Osteoblast (primary cell): ENCODE measurements at regions not wholly inside any gene's neighbourhood (a gene's known extent, or its start where the extent isn't known, plus 50 kb on each side); places are given as distances from the start of the nearest gene placed in this dataset.

ENCODE experiments used
- DNase-seq: peaks from one replicate; pipeline ENCODE4 v3.0.0; 2011; ENCODE audit warnings: low spot score, mixed read lengths; ENCODE audit not compliant: insufficient read length; ENCODE audit errors: missing footprints
- H2AFZ ChIP-seq: 2 replicates; pipeline ENCODE4 v1.6.0; 2011; ENCODE audit warnings: mild to moderate bottlenecking, low read length
- H3K27ac ChIP-seq: 2 replicates; pipeline ENCODE4 v1.5.1; 2011; ENCODE audit warnings: mild to moderate bottlenecking, low read depth, low read length, moderate library complexity
- H3K27me3 ChIP-seq: 2 replicates; pipeline ENCODE4 v1.6.0; 2012; ENCODE audit warnings: mild to moderate bottlenecking, control low read depth, inconsistent platforms, low read length, moderate library complexity; ENCODE audit not compliant: insufficient read depth
- H3K36me3 ChIP-seq: 2 replicates; pipeline ENCODE4 v1.5.1; 2011; ENCODE audit warnings: mild to moderate bottlenecking, low read length, control low read depth, moderate library complexity; ENCODE audit not compliant: insufficient read depth
- H3K4me1 ChIP-seq: 2 replicates; pipeline ENCODE4 v1.5.1; 2011; ENCODE audit warnings: mild to moderate bottlenecking, low read length, control low read depth, moderate library complexity; ENCODE audit not compliant: insufficient read depth
- H3K4me2 ChIP-seq: 2 replicates; pipeline ENCODE4 v1.6.0; 2011; ENCODE audit warnings: mild to moderate bottlenecking, low read length; ENCODE audit not compliant: insufficient read depth
- H3K4me3 ChIP-seq: fragments of 200-600 bp; sonication (generic); 3 replicates; pipeline ENCODE4 v1.5.1; 2012; ENCODE audit warnings: mild to moderate bottlenecking, low read length, inconsistent platforms; ENCODE audit not compliant: insufficient read depth
- H3K79me2 ChIP-seq: 2 replicates; pipeline ENCODE4 v1.6.0; 2012; ENCODE audit warnings: mild to moderate bottlenecking, low read length, control low read depth, inconsistent platforms; ENCODE audit not compliant: insufficient read depth
- H3K9me3 ChIP-seq: 2 replicates; pipeline ENCODE4 v1.5.1; 2011; ENCODE audit warnings: low read depth, low read length, control low read depth
- H4K20me1 ChIP-seq: 2 replicates; pipeline ENCODE4 v1.6.0; 2012; ENCODE audit warnings: mild to moderate bottlenecking, low read length, control low read depth; ENCODE audit not compliant: insufficient read depth
- TF ChIP-seq, protein P1 (sequence below): IDR thresholded peaks from 2 replicates; pipeline ENCODE4 v1.5.1; 2011; ENCODE audit warnings: mild to moderate bottlenecking, low read depth, low read length, moderate library complexity; ENCODE audit errors: extremely low read depth

DNA sequence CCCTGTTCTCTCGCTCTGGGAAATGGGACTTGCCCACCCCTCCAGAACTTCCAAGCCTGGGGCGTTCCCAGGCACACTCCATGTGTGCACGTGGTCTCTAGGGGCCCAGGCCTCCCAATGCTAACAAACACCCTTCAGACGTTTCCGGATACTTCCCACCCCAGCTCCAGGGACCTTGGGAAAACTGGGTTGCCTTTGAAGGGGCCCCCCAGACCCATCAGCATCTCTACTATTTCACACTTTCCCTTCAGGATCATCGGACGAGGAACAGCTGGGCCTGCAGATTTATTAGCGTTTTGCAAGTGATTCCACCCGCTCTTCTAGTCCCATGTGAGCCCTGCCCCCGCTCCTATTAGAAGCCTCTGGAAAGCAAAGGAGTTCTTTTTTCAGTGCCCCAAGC is 63.2 kb downstream of the MAGEF1 start:
- Histone ChIP-seq H4K20me1 (no peaks in the 10 kb centered on the region), H3K4me2 (no peak overlapping the region), H3K36me3 (no peaks in the 10 kb centered on the region), H3K27me3 (no peaks in the 10 kb centered on the region), H2AFZ (no peak overlapping the region), H3K79me2 (no peaks in the 10 kb centered on the region), H3K9me3 (no peaks in the 10 kb centered on the region), H3K4me1 (no peaks in the 10 kb centered on the region), H3K4me3 (no peak overlapping the region), H3K27ac (no peak overlapping the region)
- TF ChIP-seq, protein P1, sequence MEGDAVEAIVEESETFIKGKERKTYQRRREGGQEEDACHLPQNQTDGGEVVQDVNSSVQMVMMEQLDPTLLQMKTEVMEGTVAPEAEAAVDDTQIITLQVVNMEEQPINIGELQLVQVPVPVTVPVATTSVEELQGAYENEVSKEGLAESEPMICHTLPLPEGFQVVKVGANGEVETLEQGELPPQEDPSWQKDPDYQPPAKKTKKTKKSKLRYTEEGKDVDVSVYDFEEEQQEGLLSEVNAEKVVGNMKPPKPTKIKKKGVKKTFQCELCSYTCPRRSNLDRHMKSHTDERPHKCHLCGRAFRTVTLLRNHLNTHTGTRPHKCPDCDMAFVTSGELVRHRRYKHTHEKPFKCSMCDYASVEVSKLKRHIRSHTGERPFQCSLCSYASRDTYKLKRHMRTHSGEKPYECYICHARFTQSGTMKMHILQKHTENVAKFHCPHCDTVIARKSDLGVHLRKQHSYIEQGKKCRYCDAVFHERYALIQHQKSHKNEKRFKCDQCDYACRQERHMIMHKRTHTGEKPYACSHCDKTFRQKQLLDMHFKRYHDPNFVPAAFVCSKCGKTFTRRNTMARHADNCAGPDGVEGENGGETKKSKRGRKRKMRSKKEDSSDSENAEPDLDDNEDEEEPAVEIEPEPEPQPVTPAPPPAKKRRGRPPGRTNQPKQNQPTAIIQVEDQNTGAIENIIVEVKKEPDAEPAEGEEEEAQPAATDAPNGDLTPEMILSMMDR: no peak
- DNase-seq: no peak

DNA sequence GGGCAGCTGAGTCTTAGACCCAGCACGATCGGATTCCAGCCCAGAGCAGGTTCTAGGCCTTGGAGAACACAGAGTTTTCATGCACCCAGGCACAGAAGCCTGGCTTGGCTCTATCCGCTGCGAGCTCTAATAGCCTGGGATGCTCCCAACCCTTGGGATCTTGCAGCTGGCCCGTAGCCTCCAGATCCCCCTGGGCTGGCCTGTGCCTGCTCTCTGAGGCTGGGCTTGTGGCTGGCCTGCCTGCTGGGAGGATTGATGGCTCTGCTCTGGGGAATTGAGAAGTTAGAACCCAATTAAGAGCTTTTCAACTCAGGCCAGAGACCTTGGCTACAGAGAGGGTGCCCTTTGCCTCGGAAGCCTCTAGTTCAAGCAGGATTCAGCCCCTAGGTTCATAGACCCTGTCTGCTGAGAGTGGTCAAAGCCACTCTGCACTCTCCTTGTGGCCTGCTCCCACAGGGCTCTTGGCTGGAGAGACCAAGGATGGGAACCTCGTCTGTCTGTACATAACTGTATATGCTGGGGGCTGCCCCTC is 64.4 kb downstream of the MAGEF1 start:
- Histone ChIP-seq H3K4me2 (no peak overlapping the region), H3K27ac (no peak overlapping the region)

DNA sequence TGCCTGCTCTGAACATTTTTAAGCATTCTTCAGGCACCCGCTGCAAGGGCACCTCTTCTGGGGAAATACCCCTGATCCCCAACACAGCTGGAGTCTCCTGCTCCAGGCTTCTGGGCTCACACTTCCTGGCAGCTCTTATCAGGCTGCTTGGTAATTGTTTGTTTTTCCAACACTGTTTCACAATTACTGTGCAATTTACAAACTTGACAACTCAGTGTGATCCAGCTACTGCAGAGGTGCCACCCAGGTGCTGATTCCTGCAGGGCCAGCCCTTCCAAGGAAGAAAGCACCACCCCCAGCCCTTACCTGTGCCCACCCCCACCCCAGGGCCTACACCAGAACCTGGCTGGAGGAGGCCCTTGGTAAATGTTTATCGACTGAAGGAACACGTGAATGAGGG is 66.5 kb downstream of the MAGEF1 start:
- no peaks in the 10 kb centered on the region for H3K9me3 ChIP-seq
- no peak for DNase-seq
- TF ChIP-seq, protein P1: no peak
- H3K4me2 ChIP-seq: no peak overlapping the region
- H4K20me1 ChIP-seq: no peaks in the 10 kb centered on the region
- no peak overlapping the region for H3K4me3 ChIP-seq
- no peaks in the 10 kb centered on the region for H3K79me2 ChIP-seq
- H3K27ac ChIP-seq: no peak overlapping the region
- no peaks in the 10 kb centered on the region for H3K36me3 ChIP-seq
- H3K4me1 ChIP-seq: no peaks in the 10 kb centered on the region
- H2AFZ ChIP-seq: no peak overlapping the region
- no peaks in the 10 kb centered on the region for H3K27me3 ChIP-seq

More for the DNA sequence above, 64.4 kb downstream of the MAGEF1 start:
- no peaks in the 10 kb centered on the region for H3K4me1 ChIP-seq
- TF ChIP-seq, protein P1: no peak
- no peaks in the 10 kb centered on the region for H3K79me2 ChIP-seq
- H4K20me1 ChIP-seq: no peaks in the 10 kb centered on the region
- DNase-seq: peak; percentile 54
- H3K4me3 ChIP-seq: no peak overlapping the region
- H3K36me3 ChIP-seq: no peaks in the 10 kb centered on the region
- no peaks in the 10 kb centered on the region for H3K9me3 ChIP-seq
- H3K27me3 ChIP-seq: no peaks in the 10 kb centered on the region
- H2AFZ ChIP-seq: no peak overlapping the region

DNA sequence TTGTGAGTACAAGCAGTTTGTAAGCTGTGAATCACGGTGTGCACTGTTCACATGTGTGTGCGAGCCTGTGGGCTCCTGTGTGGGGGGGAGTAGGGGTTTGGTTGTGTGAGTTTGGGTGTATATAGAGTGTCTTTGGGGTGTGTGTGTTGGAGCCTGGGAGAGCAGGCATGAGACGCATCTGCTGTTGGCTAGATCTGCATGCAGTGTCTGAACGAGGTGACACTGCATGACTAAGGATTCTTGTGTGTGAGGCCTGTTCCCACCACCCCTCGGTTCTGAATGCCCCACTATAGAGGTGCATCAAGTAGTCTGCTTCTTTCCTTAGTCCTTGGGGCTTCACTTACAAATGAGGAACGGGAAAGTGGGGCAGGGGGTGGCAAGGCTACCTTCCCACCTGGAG is 68.4 kb downstream of the MAGEF1 start:
- Histone ChIP-seq H3K79me2 (no peaks in the 10 kb centered on the region), H3K4me3 (no peak overlapping the region), H3K9me3 (no peaks in the 10 kb centered on the region), H2AFZ (no peak overlapping the region), H3K27me3 (peaks cover 3% of the 10 kb centered on the region), H3K4me1 (no peaks in the 10 kb centered on the region), H4K20me1 (no peaks in the 10 kb centered on the region), H3K36me3 (no peaks in the 10 kb centered on the region), H3K27ac (no peak overlapping the region), H3K4me2 (no peak overlapping the region)
- peak; percentile 39 for DNase-seq
- TF ChIP-seq, protein P1: no peak
